IMR-90 (cell line): ENCODE measurements at regions not wholly inside any gene's neighbourhood (a gene's known extent, or its start where the extent isn't known, plus 50 kb on each side); places are given as distances from the start of the nearest gene placed in this dataset.
A peak's percentile ranks its signal among the peaks of the same experiment; 100 is the strongest.

Experiments used
- ATAC-seq: fragments of 200-7000 bp; cut with Tn5 transposase; 2 replicates; pipeline ENCODE4 v1.9.1; 2020; ENCODE audit warnings: low read depth, mild to moderate bottlenecking, moderate library complexity
- BruUV-seq: library from RNA; stranded (reverse); fragments of 400-500 nt; replicated peaks from 2 replicates; lab custom pipeline; 2021; lab: Mats Ljungman, UMichigan
- CTCF ChIA-PET: fragments of 300-600 bp; formaldehyde crosslinking; extraction: SDS; loops from one replicate; lab custom pipeline; 2021; ENCODE audit warnings: antibody characterized with exemption; lab: Yijun Ruan, JAX
- POLR2A ChIA-PET: fragments of 300-600 bp; sonication (Branson Sonifier 250); formaldehyde crosslinking; loops from one replicate; lab custom pipeline; 2022; ENCODE audit warnings: antibody characterized with exemption; ENCODE audit not compliant: unreplicated experiment; lab: Charles Lee
- DNase-seq: peaks from one replicate; pipeline ENCODE4 v3.0.0; 2013
- H2AFZ ChIP-seq: replicated peaks from 2 replicates; pipeline ENCODE3; 2013; ENCODE audit warnings: low read length, mild to moderate bottlenecking; ENCODE audit not compliant: poor library complexity
- H2AK5ac ChIP-seq: 2 replicates; pipeline ENCODE4 v1.6.1; 2013; ENCODE audit warnings: low read depth, low read length, inconsistent platforms
- H2AK9ac ChIP-seq: replicated peaks from 2 replicates; pipeline ENCODE3; 2013; ENCODE audit warnings: mild to moderate bottlenecking, low read depth, low read length, moderate library complexity; ENCODE audit not compliant: poor library complexity
- H2BK120ac ChIP-seq: 2 replicates; pipeline ENCODE4 v1.6.1; 2013; ENCODE audit warnings: low read depth, low read length, inconsistent platforms
- H2BK15ac ChIP-seq: 3 replicates; pipeline ENCODE4 v1.6.1; 2013; ENCODE audit warnings: low read depth, low read length, inconsistent platforms
- H2BK20ac ChIP-seq: 2 replicates; pipeline ENCODE4 v1.6.1; 2013; ENCODE audit warnings: low read depth, mild to moderate bottlenecking, inconsistent platforms, low read length, moderate library complexity
- H2BK5ac ChIP-seq: 2 replicates; pipeline ENCODE4 v1.6.1; 2013; ENCODE audit warnings: mild to moderate bottlenecking, low read depth, low read length, inconsistent platforms; ENCODE audit not compliant: poor library complexity, severe bottlenecking
- H3K14ac ChIP-seq: replicated peaks from 2 replicates; pipeline ENCODE4 v1.6.1; 2013; ENCODE audit warnings: low read depth, low read length, inconsistent platforms
- H3K18ac ChIP-seq: 2 replicates; pipeline ENCODE4 v1.6.1; 2013; ENCODE audit warnings: low read depth, low read length, control low read depth
- H3K23ac ChIP-seq: 2 replicates; pipeline ENCODE4 v1.6.1; 2013; ENCODE audit warnings: low read depth, low read length, inconsistent platforms
- H3K27ac ChIP-seq: 2 replicates; pipeline ENCODE4 v1.5.1; 2013; ENCODE audit warnings: mild to moderate bottlenecking, control low read depth, low read length; ENCODE audit not compliant: insufficient read depth
- H3K27me3 ChIP-seq: 2 replicates; pipeline ENCODE4 v1.6.1; 2013; ENCODE audit warnings: low read length; ENCODE audit not compliant: control insufficient read depth, insufficient read depth
- H3K36me3 ChIP-seq: 2 replicates; pipeline ENCODE4 v1.6.1; 2013; ENCODE audit warnings: low read length, mixed read lengths; ENCODE audit not compliant: control insufficient read depth, insufficient read depth
- H3K4ac ChIP-seq: 2 replicates; pipeline ENCODE4 v1.6.1; 2013; ENCODE audit warnings: low read depth, low read length, inconsistent platforms
- H3K4me1 ChIP-seq: 2 replicates; pipeline ENCODE4 v1.6.1; 2013; ENCODE audit warnings: low read length, mixed read lengths; ENCODE audit not compliant: control insufficient read depth, insufficient read depth
- H3K4me2 ChIP-seq: 2 replicates; pipeline ENCODE4 v1.6.1; 2013; ENCODE audit warnings: low read depth, mild to moderate bottlenecking, control low read depth, low read length, moderate library complexity
- H3K4me3 ChIP-seq: 2 replicates; pipeline ENCODE4 v1.5.1; 2013; ENCODE audit warnings: low read depth, mild to moderate bottlenecking, control low read depth, low read length, moderate library complexity; ENCODE audit not compliant: insufficient read depth
- H3K56ac ChIP-seq: 2 replicates; pipeline ENCODE4 v1.6.1; 2013; ENCODE audit warnings: low read length, inconsistent platforms; ENCODE audit not compliant: insufficient read depth; ENCODE audit errors: extremely low read depth
- H3K79me1 ChIP-seq, 2 experiments: 2 replicates each; pipeline ENCODE4 v1.6.1; 2013; ENCODE audit warnings: low read length in 2 of 2, inconsistent platforms in 1 of 2, low read depth in 1 of 2
- H3K9ac ChIP-seq: 2 replicates; pipeline ENCODE4 v1.6.1; 2013; ENCODE audit warnings: low read depth, low read length, control low read depth
- H3K9me1 ChIP-seq: 2 replicates; pipeline ENCODE4 v1.6.1; 2013; ENCODE audit warnings: low read length, inconsistent platforms; ENCODE audit not compliant: insufficient read depth
- H3K9me3 ChIP-seq: 2 replicates; pipeline ENCODE4 v1.6.1; 2013; ENCODE audit warnings: low read length; ENCODE audit not compliant: control insufficient read depth, insufficient read depth
- H4K20me1 ChIP-seq: 2 replicates; pipeline ENCODE4 v1.6.1; 2013; ENCODE audit warnings: low read length, inconsistent platforms; ENCODE audit not compliant: insufficient read depth
- H4K5ac ChIP-seq: 2 replicates; pipeline ENCODE4 v1.6.1; 2013; ENCODE audit warnings: mild to moderate bottlenecking, low read depth, low read length, control low read depth
- H4K8ac ChIP-seq, 2 experiments: 2 replicates each; pipeline ENCODE4 v1.6.1; 2013; ENCODE audit warnings: low read depth in 2 of 2, low read length in 2 of 2, control low read depth in 1 of 2, inconsistent platforms in 1 of 2
- H4K91ac ChIP-seq: 2 replicates; pipeline ENCODE4 v1.6.1; 2013; ENCODE audit warnings: low read depth, low read length, inconsistent platforms; ENCODE audit not compliant: insufficient read depth
- CEBPB ChIP-seq: IDR thresholded peaks from 2 replicates; pipeline ENCODE4 v1.6.1; 2012; ENCODE audit warnings: low read depth, low read length, improper control_type of control experiment
- MAZ ChIP-seq: IDR thresholded peaks from 2 replicates; pipeline ENCODE4 v1.6.1; 2012; ENCODE audit warnings: low read depth, mild to moderate bottlenecking, low read length, improper control_type of control experiment, moderate library complexity, borderline replicate concordance
- MXI1 ChIP-seq: IDR thresholded peaks from 2 replicates; pipeline ENCODE4 v1.6.1; 2012; ENCODE audit warnings: low read depth, mild to moderate bottlenecking, low read length, moderate library complexity, borderline replicate concordance
- WGBS, 2 experiments: methylation state at CpG; one replicate each; pipeline versions ENCODE4 v1.1.5 to v1.1.7; 2013; ENCODE audit warnings: missing lambda C conversion rate in 2 of 2; ENCODE audit not compliant: insufficient read length in 1 of 2; ENCODE audit errors: extremely low coverage in 2 of 2; 5-methylcytosine and 5-hydroxymethylcytosine counted together
- dilution Hi-C: fragments of 300-500 bp; cut with HindIII; formaldehyde crosslinking; loops from one replicate; pipeline ENCODE4 v1.14.3; 2018; ENCODE audit warnings: low sequenced_read_pairs; ENCODE audit not compliant: unreplicated experiment
- in situ Hi-C: fragments of 300-500 bp; cut with MboI; formaldehyde crosslinking; loops from 3 replicates; pipeline ENCODE4 v1.14.3; 2019; ENCODE audit warnings: low sequenced_read_pairs, inconsistent platforms, mixed read lengths
- intact Hi-C: fragments of 100-400 bp; cut with micrococcal nuclease; formaldehyde crosslinking; loops from 2 replicates; pipeline ENCODE4 v1.10.0; 2022
- TF ChIP-seq, protein P1 (sequence below): conservative IDR thresholded peaks from 2 replicates; pipeline ENCODE4 v1.5.1; 2012; ENCODE audit warnings: mild to moderate bottlenecking, low read depth, low read length, improper control_type of control experiment

DNA sequence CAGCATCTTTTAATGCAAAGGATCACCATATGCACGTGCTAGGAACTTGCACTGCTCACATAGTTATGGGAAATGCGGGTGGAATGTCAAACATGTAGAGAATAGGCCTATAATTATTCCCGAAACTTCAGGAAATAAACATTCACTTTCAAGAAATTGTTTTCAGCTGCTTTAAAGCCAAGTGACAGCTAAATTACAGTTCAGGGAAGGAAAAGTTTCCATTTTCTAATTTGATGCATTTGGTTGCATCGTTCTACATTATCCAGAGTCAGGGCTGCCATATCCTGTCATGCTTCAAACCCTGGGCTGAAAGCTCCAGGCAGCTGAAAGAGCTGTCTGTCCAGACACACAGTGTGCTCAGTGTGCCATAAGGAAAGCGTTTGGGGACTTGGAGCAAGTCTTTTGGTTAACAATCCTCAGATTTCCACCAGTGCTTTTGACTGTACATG, 518.1 kb downstream of the CSNK1G3 start:
- Histone ChIP-seq H4K91ac (no peak overlapping the region), H4K8ac (no peak overlapping the region), H3K4me1 (peaks cover 2% of the 10 kb centered on the region; the same call in 1 of the 2 replicates), H2AK5ac (no peak overlapping the region), H3K27me3 (no peaks in the 10 kb centered on the region), H2BK15ac (no peak overlapping the region), H2AK9ac (no peak overlapping the region), H3K56ac (no peak overlapping the region), H2BK20ac (peak overlapping the region; percentile 35; the same call in 1 of the 2 replicates), H2BK120ac (no peak overlapping the region), H3K36me3 (no peaks in the 10 kb centered on the region), H3K18ac (no peak overlapping the region), H3K9me3 (no peaks in the 10 kb centered on the region), H3K9ac (no peak overlapping the region), H3K27ac (no peak overlapping the region), H4K20me1 (no peaks in the 10 kb centered on the region), H3K79me1 (no peaks in the 10 kb centered on the region), H2BK5ac (no peak overlapping the region), H3K4me3 (no peak overlapping the region), H3K4me2 (no peak overlapping the region), H3K14ac (no peak overlapping the region), H4K5ac (no peak overlapping the region), H3K9me1 (no peaks in the 10 kb centered on the region), H3K23ac (no peak overlapping the region), H3K4ac (no peak overlapping the region), H2AFZ (no peak overlapping the region)
- intact Hi-C loops, result no loop called here
- CTCF ChIA-PET, result interaction anchor here (1.1 kb wide), 1 partner anchor 34 kb away, joined by 3 read pairs; no protein-coding TSS in a partner anchor
- no TSS peak for BruUV-seq
- ATAC-seq (no peak), DNase-seq (no peak)
- dilution Hi-C loops, result no loop called here
- POLR2A ChIA-PET, result no interaction called here
- WGBS, 2 experiments, result no CpG with 5 or more reads among the region's 5 CpGs
- in situ Hi-C loops, result no loop called here
- no peak for TF ChIP-seq MAZ
- TF ChIP-seq CEBPB, result no peak
- TF ChIP-seq MXI1, result no peak
- TF ChIP-seq, protein P1, sequence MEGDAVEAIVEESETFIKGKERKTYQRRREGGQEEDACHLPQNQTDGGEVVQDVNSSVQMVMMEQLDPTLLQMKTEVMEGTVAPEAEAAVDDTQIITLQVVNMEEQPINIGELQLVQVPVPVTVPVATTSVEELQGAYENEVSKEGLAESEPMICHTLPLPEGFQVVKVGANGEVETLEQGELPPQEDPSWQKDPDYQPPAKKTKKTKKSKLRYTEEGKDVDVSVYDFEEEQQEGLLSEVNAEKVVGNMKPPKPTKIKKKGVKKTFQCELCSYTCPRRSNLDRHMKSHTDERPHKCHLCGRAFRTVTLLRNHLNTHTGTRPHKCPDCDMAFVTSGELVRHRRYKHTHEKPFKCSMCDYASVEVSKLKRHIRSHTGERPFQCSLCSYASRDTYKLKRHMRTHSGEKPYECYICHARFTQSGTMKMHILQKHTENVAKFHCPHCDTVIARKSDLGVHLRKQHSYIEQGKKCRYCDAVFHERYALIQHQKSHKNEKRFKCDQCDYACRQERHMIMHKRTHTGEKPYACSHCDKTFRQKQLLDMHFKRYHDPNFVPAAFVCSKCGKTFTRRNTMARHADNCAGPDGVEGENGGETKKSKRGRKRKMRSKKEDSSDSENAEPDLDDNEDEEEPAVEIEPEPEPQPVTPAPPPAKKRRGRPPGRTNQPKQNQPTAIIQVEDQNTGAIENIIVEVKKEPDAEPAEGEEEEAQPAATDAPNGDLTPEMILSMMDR, result no peak
